ENCODE measurements at regions not wholly inside any gene's neighbourhood (a gene's known extent, or its start where the extent isn't known, plus 50 kb on each side); places are given as distances from the start of the nearest gene placed in this dataset.

- H3K4me2 ChIP-seq (ENCODE audit: insufficient read depth in 1 of 2, low read depth in 2 of 2, low read length in 2 of 2), result peak overlapping the region in 1 of 2 experiments; percentile 3; a peak in 1 of 4 replicates
- no peak overlapping the region for H2BK15ac ChIP-seq (ENCODE audit: low read length)
- no peaks in the 10 kb centered on the region for H3K9me3 ChIP-seq (ENCODE audit: insufficient read depth in 2 of 2, low read depth in 1 of 2, low read length in 1 of 2)
- H2BK5ac ChIP-seq (ENCODE audit: low read depth, low read length), result no peak overlapping the region
- ChIA-PET CTCF (ENCODE audit: partially characterized antibody) (interaction anchor here (1.9 kb wide), 1 partner anchor 284 kb away, joined by 4 read pairs; no protein-coding TSS in a partner anchor), POLR2A (ENCODE audit: partially characterized antibody) (no interaction called here)
- peak overlapping the region; percentile 26; the same call in 1 of the 2 replicates for H3K18ac ChIP-seq (ENCODE audit: extremely low read depth, low read length)
- H3K27ac ChIP-seq (ENCODE audit: low read depth, low read length), result no peak overlapping the region
- H4K8ac ChIP-seq (ENCODE audit: extremely low read depth, insufficient read depth, low read length), result no peak overlapping the region
- TF ChIP-seq KDM4A (IDR thresholded peaks at IDR 0.05; ENCODE audit: low read depth, low read length, severe bottlenecking) (no peak), ASH2L (IDR thresholded peaks at IDR 0.05; ENCODE audit: low read length) (no peak), MAX (IDR thresholded peaks at IDR 0.05) (no peak), SP1 (IDR thresholded peaks at IDR 0.05; ENCODE audit: low read depth, low read length) (no peak), EP300 (IDR thresholded peaks at IDR 0.05; ENCODE audit: borderline replicate concordance in 1 of 2, low read depth in 2 of 2, low read length in 2 of 2) (no peak), JUND (IDR thresholded peaks at IDR 0.05; ENCODE audit: low read length) (no peak), NANOG (IDR thresholded peaks at IDR 0.05; ENCODE audit: insufficient read depth, low read depth, low read length, poor library complexity, severe bottlenecking) (no peak), SP2 (IDR thresholded peaks at IDR 0.05; ENCODE audit: low read length) (no peak), RFX5 (IDR thresholded peaks at IDR 0.05; ENCODE audit: borderline replicate concordance, low read depth, low read length) (no peak), RAD21 (IDR thresholded peaks at IDR 0.05 in 1 of 2, conservative IDR thresholded peaks at IDR 0.05 in 1 of 2; ENCODE audit: low read depth in 2 of 2, low read length in 2 of 2) (no peak), BCL11A (IDR thresholded peaks at IDR 0.05; ENCODE audit: low read depth in 2 of 2, low read length in 2 of 2) (no peak)
- no peak overlapping the region for H4K5ac ChIP-seq (ENCODE audit: insufficient read length, low read depth, low read length)
- H3K4me1 ChIP-seq (replicated peaks in 1 of 4; ENCODE audit: control insufficient read depth in 3 of 4, insufficient read depth in 4 of 4, low read length in 3 of 4), result peaks cover 12 to 30% (median 20%) of the 10 kb centered on the region in 4 experiments; a peak in 6 of 7 replicates
- no peaks in the 10 kb centered on the region for H3K79me2 ChIP-seq (ENCODE audit: control insufficient read depth in 1 of 2, insufficient read depth in 2 of 2, low read length in 2 of 2)
- no peaks in the 10 kb centered on the region for H3K36me3 ChIP-seq (ENCODE audit: control insufficient read depth in 2 of 4, insufficient read depth in 4 of 4, low read length in 3 of 4)
- H2AK5ac ChIP-seq (ENCODE audit: low read depth, low read length), result no peak overlapping the region
- DNase-seq (ENCODE audit: low read depth in 1 of 2, low spot score in 2 of 2) (no peak), FAIRE-seq (peak; percentile 42)
- no peak overlapping the region for H2AFZ ChIP-seq (ENCODE audit: low read length)
- H3K56ac ChIP-seq (replicated peaks; ENCODE audit: insufficient read length, low read depth, low read length), result no peak overlapping the region
- no peak overlapping the region for H3K4ac ChIP-seq (replicated peaks; ENCODE audit: insufficient read length, low read depth, low read length)
- H2BK120ac ChIP-seq (replicated peaks; ENCODE audit: low read depth, low read length), result no peak overlapping the region
- no peaks in the 10 kb centered on the region for H4K20me1 ChIP-seq (replicated peaks in 1 of 2; ENCODE audit: control insufficient read depth in 1 of 2, insufficient read depth in 2 of 2, low read length in 2 of 2)
- no peaks in the 10 kb centered on the region; the same call in 1 of the 2 replicates for H3K23me2 ChIP-seq (ENCODE audit: low read depth, low read length)
- no peaks in the 10 kb centered on the region; a peak in 1 of 7 replicates for H3K27me3 ChIP-seq (replicated peaks in 1 of 4; ENCODE audit: control insufficient read depth in 3 of 4, extremely low read depth in 1 of 4, insufficient read depth in 3 of 4, low read length in 3 of 4)
- H2BK12ac ChIP-seq (ENCODE audit: low read depth, low read length), result peak overlapping the region; percentile 33; the same call in 1 of the 2 replicates
- H3K9ac ChIP-seq (replicated peaks in 1 of 4; ENCODE audit: extremely low read depth in 1 of 4, low read depth in 3 of 4, low read length in 3 of 4), result no peak overlapping the region
- H4K91ac ChIP-seq (replicated peaks; ENCODE audit: insufficient read length, low read length), result no peak overlapping the region
- H3K4me3 ChIP-seq (ENCODE audit: extremely low read depth in 1 of 4, insufficient read depth in 2 of 4, low read depth in 3 of 4, low read length in 4 of 4), result no peak overlapping the region; a peak in 1 of 8 replicates
- WGBS, 2 experiments (ENCODE audit: extremely low coverage in 1 of 2, insufficient coverage in 1 of 2, insufficient read length in 1 of 2, insufficient replicate concordance in 2 of 2, low coverage in 1 of 2, low lambda C conversion rate in 2 of 2, missing lambda C conversion rate in 1 of 2), result 13% methylated on average over 3 of the region's 3 CpGs; no CpG with 5 or more reads in 1 of the 2 experiments
- no peak overlapping the region for H3K23ac ChIP-seq (ENCODE audit: insufficient read length)
- no peaks in the 10 kb centered on the region for H3K79me1 ChIP-seq (ENCODE audit: low read depth, low read length)
- no peak overlapping the region for H3K14ac ChIP-seq (ENCODE audit: insufficient read length)
- H2BK20ac ChIP-seq (ENCODE audit: low read length), result 0 out of 2 replicates have a peak overlapping the region, but pooled peaks have one; percentile 18
Observed at GRCh38 chr1:96520579-96520947, 201.0 kb upstream of the PTBP2 start.

Measured in H1 (cell line).